A549 (cell line): ENCODE measurements at regions not wholly inside any gene's neighbourhood (a gene's known extent, or its start where the extent isn't known, plus 50 kb on each side); places are given as distances from the start of the nearest gene placed in this dataset.

Source experiments
- ATAC-seq, 2 experiments: fragments of 200-7000 bp in 1 of 2; fragments of >200 bp in 1 of 2; cut with Nextera tagmentation in 1 of 2; cut with Tn5 transposase in 1 of 2; 3 replicates each; pipeline versions ENCODE4 v1.8.0 to v1.9.1; 2018 to 2020; ENCODE audit warnings: mild to moderate bottlenecking in 1 of 2, moderate library complexity in 1 of 2
- CTCF ChIA-PET: fragments of 300-600 bp; sonication (Branson Sonifier 250); formaldehyde crosslinking; extraction: SDS; loops from one replicate; lab custom pipeline; 2021; ENCODE audit warnings: antibody characterized with exemption, inconsistent platforms; lab: Yijun Ruan, JAX
- POLR2A ChIA-PET: fragments of 350-600 bp; formaldehyde crosslinking; extraction: SDS; loops from one replicate; lab custom pipeline; 2021; ENCODE audit warnings: antibody characterized with exemption, inconsistent platforms; lab: Yijun Ruan, JAX
- DNase-seq, 2 experiments: peaks; one replicate each; pipeline versions ENCODE4 v3.0.0 to v3.0.0-alpha.2; 2011 to 2016; ENCODE audit warnings: low read depth in 1 of 2, low spot score in 1 of 2
- FAIRE-seq: peaks from 2 replicates; lab custom pipeline; 2011; peaks lifted over from hg19 to GRCh38; lab: Jason Lieb, UNC
- H3K27ac ChIP-seq, 2 experiments: fragments of >200 bp; sonication (Bioruptor Twin); formaldehyde crosslinking; 3 replicates each; pipeline ENCODE4 v1.5.1; 2016 to 2017
- H3K4me1 ChIP-seq: fragments of >200 bp; sonication (Bioruptor Twin); formaldehyde crosslinking; 3 replicates; pipeline ENCODE4 v1.6.1; 2016
- H3K4me2 ChIP-seq: fragments of >200 bp; sonication (Bioruptor Twin); formaldehyde crosslinking; 3 replicates; pipeline ENCODE4 v1.6.1; 2016
- H3K4me3 ChIP-seq: fragments of >200 bp; sonication (Bioruptor Twin); formaldehyde crosslinking; 3 replicates; pipeline ENCODE4 v1.5.1; 2016
- H3K9me3 ChIP-seq: fragments of >200 bp; sonication (Bioruptor Twin); formaldehyde crosslinking; 3 replicates; pipeline ENCODE4 v1.6.1; 2016
- CBX2 ChIP-seq: fragments of 200-600 bp; sonication (generic); IDR thresholded peaks from 2 replicates; pipeline ENCODE4 v1.6.1; 2016; ENCODE audit warnings: low read depth, mild to moderate bottlenecking, borderline replicate concordance
- CEBPB ChIP-seq, 2 experiments: fragments of >200 bp in 1 of 2; sonication (Bioruptor Twin) in 1 of 2; formaldehyde crosslinking in 1 of 2; IDR thresholded peaks; 2 replicates each; pipeline ENCODE4 v1.6.1; 2012 to 2016
- CHD2 ChIP-seq: fragments of 150-350 bp; IDR thresholded peaks from 2 replicates; pipeline ENCODE4 v1.6.1; 2014; ENCODE audit warnings: low read length; ENCODE audit not compliant: partially characterized antibody
- E2F6 ChIP-seq: IDR thresholded peaks from 2 replicates; pipeline ENCODE4 v1.6.1; 2012; ENCODE audit warnings: low read depth, borderline replicate concordance
- EHF ChIP-seq: fragments of 250-450 bp; sonication (Bioruptor Pico); IDR thresholded peaks from 2 replicates; pipeline ENCODE4 v1.5.0; 2020; ENCODE audit warnings: mild to moderate bottlenecking
- EHMT2 ChIP-seq: fragments of 200-600 bp; sonication (generic); IDR thresholded peaks from 2 replicates; pipeline ENCODE4 v1.6.1; 2016; ENCODE audit warnings: antibody characterized with exemption, low read depth, mild to moderate bottlenecking, moderate library complexity
- ELK1 ChIP-seq: fragments of 150-350 bp; IDR thresholded peaks from 2 replicates; pipeline ENCODE4 v1.6.1; 2014; ENCODE audit warnings: low read depth, mild to moderate bottlenecking, low read length
- EP300 ChIP-seq, 2 experiments: fragments of >200 bp; sonication (Bioruptor Twin); formaldehyde crosslinking; IDR thresholded peaks; 2 replicates in 1 of 2; 3 replicates in 1 of 2; pipeline ENCODE4 v1.6.1; 2016 to 2017
- ESRRA ChIP-seq: fragments of 150-350 bp; IDR thresholded peaks from 2 replicates; pipeline ENCODE4 v1.6.1; 2014; ENCODE audit warnings: mild to moderate bottlenecking, low read length, borderline replicate concordance
- FOSB ChIP-seq: fragments of 250-450 bp; sonication (Bioruptor Pico); IDR thresholded peaks from 2 replicates; pipeline ENCODE4 v1.5.0; 2020; ENCODE audit warnings: mild to moderate bottlenecking, moderate library complexity
- FOXS1 ChIP-seq: fragments of 250-450 bp; sonication (Bioruptor Pico); IDR thresholded peaks from 2 replicates; pipeline ENCODE4 v1.5.0; 2020; ENCODE audit warnings: mild to moderate bottlenecking, moderate library complexity
- HMGXB4 ChIP-seq: fragments of 250-450 bp; sonication (Bioruptor Pico); IDR thresholded peaks from 2 replicates; pipeline ENCODE4 v1.5.0; 2021; ENCODE audit warnings: mild to moderate bottlenecking, moderate library complexity, borderline replicate concordance
- HOXB5 ChIP-seq: fragments of 250-450 bp; sonication (Bioruptor Pico); IDR thresholded peaks from 2 replicates; pipeline ENCODE4 v1.5.0; 2020; ENCODE audit warnings: mild to moderate bottlenecking, moderate library complexity
- JUN ChIP-seq, 2 experiments: fragments of >200 bp; sonication (Bioruptor Twin); formaldehyde crosslinking; IDR thresholded peaks; 2 replicates in 1 of 2; 3 replicates in 1 of 2; pipeline ENCODE4 v1.6.1; 2016 to 2017
- JUNB ChIP-seq: fragments of >200 bp; sonication (Bioruptor Twin); formaldehyde crosslinking; IDR thresholded peaks from 2 replicates; pipeline ENCODE4 v1.6.1; 2016
- KDM5A ChIP-seq: fragments of 200-600 bp; sonication (generic); IDR thresholded peaks from 2 replicates; pipeline ENCODE4 v1.6.1; 2016; ENCODE audit warnings: antibody characterized with exemption, mild to moderate bottlenecking
- MYC ChIP-seq: IDR thresholded peaks from 2 replicates; pipeline ENCODE4 v1.6.1; 2012; ENCODE audit warnings: mild to moderate bottlenecking, inconsistent platforms, low read length, improper control_type of control experiment, borderline replicate concordance
- NR3C1 ChIP-seq: fragments of >200 bp; sonication (Bioruptor Twin); formaldehyde crosslinking; IDR thresholded peaks from 3 replicates; pipeline ENCODE4 v1.6.1; 2017
- POLR2A ChIP-seq: IDR thresholded peaks from 2 replicates; pipeline ENCODE4 v1.6.1; 2012; ENCODE audit warnings: mild to moderate bottlenecking, low read length
- RARB ChIP-seq: fragments of 250-450 bp; sonication (Bioruptor Pico); IDR thresholded peaks from 2 replicates; pipeline ENCODE4 v1.8.0; 2021; ENCODE audit warnings: mild to moderate bottlenecking, moderate library complexity
- RCOR1 ChIP-seq: fragments of 150-350 bp; IDR thresholded peaks from 2 replicates; pipeline ENCODE4 v1.6.1; 2014; ENCODE audit warnings: antibody characterized with exemption, low read length, low read depth
- REST ChIP-seq: fragments of 200-600 bp; sonication (generic); IDR thresholded peaks from 2 replicates; pipeline ENCODE4 v1.6.1; 2016; ENCODE audit warnings: antibody characterized with exemption, mild to moderate bottlenecking, moderate library complexity
- RNF2 ChIP-seq: fragments of 200-600 bp; sonication (generic); IDR thresholded peaks from 2 replicates; pipeline ENCODE4 v1.6.1; 2016; ENCODE audit warnings: low read depth, mild to moderate bottlenecking, antibody characterized with exemption, moderate library complexity, borderline replicate concordance
- SMC3 ChIP-seq: fragments of >200 bp; sonication (Bioruptor Twin); formaldehyde crosslinking; IDR thresholded peaks from 3 replicates; pipeline ENCODE4 v1.6.1; 2018; ENCODE audit warnings: inconsistent platforms
- SREBF2 ChIP-seq: fragments of 450-650 bp; IDR thresholded peaks from 2 replicates; pipeline ENCODE4 v1.6.1; 2014; ENCODE audit warnings: mild to moderate bottlenecking, moderate library complexity
- TFCP2L1 ChIP-seq: fragments of 250-450 bp; sonication (Bioruptor Pico); IDR thresholded peaks from 2 replicates; pipeline ENCODE4 v1.5.0; 2021; ENCODE audit warnings: mild to moderate bottlenecking
- TP53 ChIP-seq: fragments of 250-450 bp; sonication (Bioruptor Pico); IDR thresholded peaks from 2 replicates; pipeline ENCODE4 v1.5.0; 2021; ENCODE audit warnings: mild to moderate bottlenecking, moderate library complexity
- ZSCAN20 ChIP-seq: fragments of 250-450 bp; sonication (Bioruptor Pico); IDR thresholded peaks from 2 replicates; pipeline ENCODE4 v1.8.0; 2022; ENCODE audit warnings: mild to moderate bottlenecking, moderate library complexity
- WGBS: methylation state at CpG from one replicate; pipeline ENCODE4 v1.1.6; 2017; ENCODE audit errors: missing lambda C conversion rate; 5-methylcytosine and 5-hydroxymethylcytosine counted together

GRCh38 chr12:45633733-45634132 lies 95.8 kb upstream of the ARID2 start:
- Histone ChIP-seq H3K4me3 (no peak overlapping the region), H3K4me2 (no peak overlapping the region), H3K9me3 (no peaks in the 10 kb centered on the region), H3K4me1 (no peaks in the 10 kb centered on the region), H3K27ac (no peak overlapping the region)
- ATAC-seq (no peak), FAIRE-seq (no peak), DNase-seq (no peak)
- ChIA-PET POLR2A (no interaction called here), CTCF (no interaction called here)
- WGBS: 86% methylated on average over 1 of the region's 1 CpG
- TF ChIP-seq TFCP2L1 (CRISPR knock-in tag) (no peak), ESRRA (no peak), FOXS1 (no peak), ELK1 (no peak), EP300 (IDR thresholded peaks at IDR 0.05) (no peak), CBX2 (no peak), RNF2 (no peak), JUNB (no peak), KDM5A (no peak), E2F6 (no peak), SMC3 (no peak), JUN (IDR thresholded peaks at IDR 0.05) (no peak), RARB (no peak), EHF (CRISPR knock-in tag) (no peak), EHMT2 (no peak), HOXB5 (CRISPR knock-in tag) (no peak), NR3C1 (no peak), TP53 (CRISPR knock-in tag) (no peak)

- CTCF ChIA-PET: no interaction called here
- no peaks in the 10 kb centered on the region for H3K9me3 ChIP-seq
- no peak overlapping the region for H3K4me2 ChIP-seq
- H3K4me1 ChIP-seq: no peaks in the 10 kb centered on the region
- H3K27ac ChIP-seq: no peak overlapping the region
- TF ChIP-seq CHD2: no peak
- no peak for TF ChIP-seq HMGXB4
- no peak for TF ChIP-seq MYC
- 57% methylated on average over 6 of the region's 6 CpGs for WGBS
- POLR2A ChIA-PET: no interaction called here
- FAIRE-seq: no peak
- ATAC-seq: no peak; a peak in 1 of 6 replicates
- DNase-seq: no peak
- no peak overlapping the region for H3K4me3 ChIP-seq
Observed at GRCh38 chr12:45634273-45634917, 95.1 kb upstream of the ARID2 start.

GRCh38 chr12:45637242-45637641 lies 92.3 kb upstream of the ARID2 start:
- Histone ChIP-seq H3K4me3 (no peak overlapping the region), H3K9me3 (no peaks in the 10 kb centered on the region), H3K4me1 (no peaks in the 10 kb centered on the region), H3K4me2 (no peak overlapping the region), H3K27ac (no peak overlapping the region)
- CTCF ChIA-PET: no interaction called here
- POLR2A ChIA-PET: no interaction called here
- DNase-seq (no peak), ATAC-seq (no peak), FAIRE-seq (no peak)
- 26% methylated on average over 2 of the region's 2 CpGs for whole genome bisulfite sequencing
- no peak for TF ChIP-seq RCOR1
- no peak for TF ChIP-seq EHF (CRISPR knock-in tag)
- no peak for TF ChIP-seq CEBPB (IDR thresholded peaks at IDR 0.05)
- no peak for TF ChIP-seq SREBF2
- no peak for TF ChIP-seq FOSB (CRISPR knock-in tag)
- no peak for TF ChIP-seq POLR2A
- no peak for TF ChIP-seq ZSCAN20 (CRISPR knock-in tag)
- no peak for TF ChIP-seq REST
- no peak for TF ChIP-seq HOXB5 (CRISPR knock-in tag)
- no peak for TF ChIP-seq FOXS1
